Activated CD8-positive, alpha-beta T cell treated with anti-CD3 and anti-CD28 coated beads for 36 hours (primary cell): ENCODE measurements at regions not wholly inside any gene's neighbourhood (a gene's known extent, or its start where the extent isn't known, plus 50 kb on each side); places are given as distances from the start of the nearest gene placed in this dataset.

Source experiments
- ATAC-seq: fragments of 200-7000 bp; cut with Tn5 transposase; one replicate; pipeline ENCODE4 v1.10.0; 2021; ENCODE audit warnings: mild to moderate bottlenecking, moderate library complexity
- CTCF ChIA-PET: fragments of 350-600 bp; sonication (Branson Sonifier 250); formaldehyde crosslinking; loops from one replicate; lab custom pipeline; 2021; ENCODE audit warnings: antibody characterized with exemption; lab: Charles Lee
- POLR2A ChIA-PET: fragments of 350-600 bp; sonication (Branson Sonifier 250); formaldehyde crosslinking; loops from one replicate; lab custom pipeline; 2021; ENCODE audit warnings: antibody characterized with exemption; lab: Charles Lee
- DNase-seq: peaks from one replicate; pipeline ENCODE4 v3.0.0-alpha.2; 2020
- H3K27ac Mint-ChIP-seq: one replicate; pipeline ENCODE4 v1.8.0; 2021; ENCODE audit warnings: mild to moderate bottlenecking, mixed read lengths
- H3K27me3 Mint-ChIP-seq: one replicate; pipeline ENCODE4 v1.8.0; 2021; ENCODE audit warnings: mixed read lengths
- H3K36me3 Mint-ChIP-seq: one replicate; pipeline ENCODE4 v1.8.0; 2021; ENCODE audit warnings: low read depth, mixed read lengths
- H3K4me1 Mint-ChIP-seq: one replicate; pipeline ENCODE4 v1.8.0; 2021; ENCODE audit warnings: low read depth, mixed read lengths
- H3K4me3 Mint-ChIP-seq: one replicate; pipeline ENCODE4 v1.8.0; 2021; ENCODE audit warnings: mild to moderate bottlenecking, moderate library complexity, mixed read lengths
- H3K9me3 Mint-ChIP-seq: one replicate; pipeline ENCODE4 v1.8.0; 2021; ENCODE audit warnings: mixed read lengths
- intact Hi-C: fragments of 100-400 bp; cut with micrococcal nuclease; formaldehyde crosslinking; loops from one replicate; pipeline ENCODE4 v1.10.0; 2022
- TF ChIP-seq, protein P1 (sequence below): fragments of 200-600 bp; IDR thresholded peaks from one replicate; pipeline ENCODE4 v1.8.0; 2022; ENCODE audit warnings: antibody characterized with exemption, mild to moderate bottlenecking

- ChIA-PET CTCF (no interaction called here), POLR2A (no interaction called here)
- H3K36me3 Mint-ChIP-seq: no peaks in the 10 kb centered on the region
- no peak for ATAC-seq
- peaks cover 2% of the 10 kb centered on the region for H3K27me3 Mint-ChIP-seq
- no peak for DNase-seq
- intact Hi-C loops: no loop called here
- no peaks in the 10 kb centered on the region for H3K9me3 Mint-ChIP-seq
- TF ChIP-seq, protein P1, sequence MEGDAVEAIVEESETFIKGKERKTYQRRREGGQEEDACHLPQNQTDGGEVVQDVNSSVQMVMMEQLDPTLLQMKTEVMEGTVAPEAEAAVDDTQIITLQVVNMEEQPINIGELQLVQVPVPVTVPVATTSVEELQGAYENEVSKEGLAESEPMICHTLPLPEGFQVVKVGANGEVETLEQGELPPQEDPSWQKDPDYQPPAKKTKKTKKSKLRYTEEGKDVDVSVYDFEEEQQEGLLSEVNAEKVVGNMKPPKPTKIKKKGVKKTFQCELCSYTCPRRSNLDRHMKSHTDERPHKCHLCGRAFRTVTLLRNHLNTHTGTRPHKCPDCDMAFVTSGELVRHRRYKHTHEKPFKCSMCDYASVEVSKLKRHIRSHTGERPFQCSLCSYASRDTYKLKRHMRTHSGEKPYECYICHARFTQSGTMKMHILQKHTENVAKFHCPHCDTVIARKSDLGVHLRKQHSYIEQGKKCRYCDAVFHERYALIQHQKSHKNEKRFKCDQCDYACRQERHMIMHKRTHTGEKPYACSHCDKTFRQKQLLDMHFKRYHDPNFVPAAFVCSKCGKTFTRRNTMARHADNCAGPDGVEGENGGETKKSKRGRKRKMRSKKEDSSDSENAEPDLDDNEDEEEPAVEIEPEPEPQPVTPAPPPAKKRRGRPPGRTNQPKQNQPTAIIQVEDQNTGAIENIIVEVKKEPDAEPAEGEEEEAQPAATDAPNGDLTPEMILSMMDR: no peak
- H3K27ac Mint-ChIP-seq: no peak overlapping the region
- no peaks in the 10 kb centered on the region for H3K4me1 Mint-ChIP-seq
- no peak overlapping the region for H3K4me3 Mint-ChIP-seq
Measured at GRCh38 chr21:32184485-32184884, 94.4 kb downstream of the MIS18A start.

DNA sequence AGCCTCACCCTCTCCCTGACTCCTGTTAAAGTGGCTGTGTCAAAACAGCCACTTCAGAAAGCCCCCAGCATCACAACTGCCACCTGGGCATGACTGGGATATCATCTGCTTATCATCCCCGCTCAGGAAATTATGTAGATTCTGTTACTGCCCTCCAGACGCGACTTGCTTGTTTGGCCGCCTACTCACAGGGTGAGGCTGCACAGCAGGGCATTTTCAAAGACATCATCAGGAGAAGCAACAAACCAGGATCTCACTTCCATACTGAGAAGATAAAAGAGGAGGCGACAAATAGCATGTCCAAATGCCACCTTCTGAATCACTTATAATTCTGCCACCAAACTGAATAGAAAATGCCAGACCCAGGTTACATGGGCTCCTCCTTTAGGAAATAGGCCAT, 94.8 kb downstream of the MIS18A start:
- DNase-seq: no peak
- no peaks in the 10 kb centered on the region for H3K36me3 Mint-ChIP-seq
- no peak overlapping the region for H3K27ac Mint-ChIP-seq
- H3K9me3 Mint-ChIP-seq: no peaks in the 10 kb centered on the region
- no peak for ATAC-seq
- CTCF ChIA-PET: no interaction called here
- H3K27me3 Mint-ChIP-seq: peaks cover 2% of the 10 kb centered on the region
- H3K4me1 Mint-ChIP-seq: no peaks in the 10 kb centered on the region
- intact Hi-C loops: no loop called here
- H3K4me3 Mint-ChIP-seq: no peak overlapping the region
- POLR2A ChIA-PET: no interaction called here
- TF ChIP-seq, protein P1: no peak

DNA sequence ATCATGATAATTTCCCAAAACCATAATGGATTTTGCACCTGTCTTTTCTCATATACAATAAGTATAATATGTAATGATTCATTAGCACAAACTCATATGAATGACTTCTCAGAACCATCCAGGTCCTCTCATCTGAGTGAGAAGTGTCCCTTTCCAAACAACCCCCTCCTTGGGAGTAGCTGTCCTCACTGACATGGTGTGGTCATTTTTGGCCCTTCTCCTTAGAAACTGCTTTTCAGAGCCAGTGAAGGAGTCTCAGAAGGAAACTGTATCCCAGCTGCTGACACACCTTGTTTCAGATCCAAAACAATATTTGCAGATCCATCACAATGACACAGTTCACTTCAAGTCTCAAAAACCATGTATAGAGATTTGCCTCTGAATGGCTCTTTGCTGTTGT, 95.5 kb downstream of the MIS18A start:
- Mint-ChIP-seq H3K27me3 (peaks cover 3% of the 10 kb centered on the region), H3K36me3 (no peaks in the 10 kb centered on the region), H3K27ac (no peak overlapping the region), H3K9me3 (no peaks in the 10 kb centered on the region), H3K4me3 (no peak overlapping the region), H3K4me1 (no peaks in the 10 kb centered on the region)
- no peak for ATAC-seq
- no peak for DNase-seq
- ChIA-PET POLR2A (no interaction called here), CTCF (no interaction called here)
- intact Hi-C loops: no loop called here
- TF ChIP-seq, protein P1: no peak

DNA sequence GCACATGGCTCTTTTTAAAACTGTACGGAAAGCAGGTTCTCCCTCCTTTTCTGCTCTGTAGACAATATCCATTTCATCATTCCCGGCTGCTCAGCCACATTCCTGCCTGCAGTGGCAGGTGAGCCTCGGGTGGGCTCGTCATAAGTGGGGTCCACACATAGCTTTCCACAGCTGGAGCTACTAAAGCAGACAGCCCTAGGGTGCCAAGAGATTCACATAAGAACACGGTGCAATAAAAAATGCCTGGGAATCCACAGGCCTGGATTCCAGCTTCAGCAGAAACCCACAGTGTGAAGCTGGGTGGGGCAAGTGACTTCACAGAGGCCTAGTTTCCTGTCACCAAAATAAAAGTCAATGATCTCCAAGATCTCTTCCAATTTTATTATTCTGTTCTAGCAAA, 96.4 kb downstream of the MIS18A start:
- DNase-seq: no peak
- no peak for ATAC-seq
- Mint-ChIP-seq H3K36me3 (no peaks in the 10 kb centered on the region), H3K27me3 (peaks cover 3% of the 10 kb centered on the region), H3K27ac (no peak overlapping the region), H3K9me3 (no peaks in the 10 kb centered on the region), H3K4me1 (no peaks in the 10 kb centered on the region), H3K4me3 (no peak overlapping the region)
- intact Hi-C loops: no loop called here
- ChIA-PET CTCF (no interaction called here), POLR2A (no interaction called here)
- TF ChIP-seq, protein P1: no peak

DNA sequence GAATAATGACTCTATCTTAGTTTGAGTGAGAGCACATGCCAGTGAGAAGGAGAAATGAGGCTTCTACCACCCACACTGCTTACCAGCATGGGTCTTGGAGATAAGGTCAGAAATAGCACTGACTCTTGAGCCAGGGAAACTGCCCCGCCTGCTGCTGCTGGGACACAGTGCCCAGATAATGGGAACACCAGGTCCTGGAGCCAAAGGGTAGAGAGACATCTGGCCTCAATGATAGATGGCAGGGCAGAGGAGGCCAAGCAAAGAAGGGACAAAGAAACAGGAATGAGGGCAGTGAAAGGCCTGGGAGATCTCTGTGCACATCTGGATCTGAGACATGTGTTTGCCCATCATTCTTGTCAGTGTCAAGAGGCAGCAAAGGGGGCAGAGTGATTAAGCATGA, 97.4 kb downstream of the MIS18A start:
- no peak overlapping the region for H3K4me3 Mint-ChIP-seq
- DNase-seq: no peak
- H3K27me3 Mint-ChIP-seq: peaks cover 3% of the 10 kb centered on the region
- H3K4me1 Mint-ChIP-seq: no peaks in the 10 kb centered on the region
- intact Hi-C loops: no loop called here
- CTCF ChIA-PET: no interaction called here
- POLR2A ChIA-PET: no interaction called here
- H3K27ac Mint-ChIP-seq: no peak overlapping the region
- TF ChIP-seq, protein P1: no peak
- no peaks in the 10 kb centered on the region for H3K36me3 Mint-ChIP-seq
- H3K9me3 Mint-ChIP-seq: no peaks in the 10 kb centered on the region
- ATAC-seq: no peak
